HEK293T (cell line): ENCODE measurements at regions not wholly inside any gene's neighbourhood (a gene's known extent, or its start where the extent isn't known, plus 50 kb on each side); places are given as distances from the start of the nearest gene placed in this dataset.

Source experiments
- CTCF ChIA-PET: fragments of 350-600 bp; formaldehyde crosslinking; extraction: SDS; loops from one replicate; lab custom pipeline; 2021; ENCODE audit warnings: antibody characterized with exemption, inconsistent platforms; lab: Yijun Ruan, JAX
- POLR2A ChIA-PET: fragments of 350-600 bp; formaldehyde crosslinking; extraction: SDS; loops from one replicate; lab custom pipeline; 2020; ENCODE audit warnings: antibody characterized with exemption, inconsistent platforms; lab: Yijun Ruan, JAX
- DNase-seq: peaks from one replicate; pipeline ENCODE4 v3.0.0; 2012; ENCODE audit warnings: mixed read lengths; ENCODE audit errors: extremely low spot score
- ARNT ChIP-seq: fragments of 450-650 bp; IDR thresholded peaks from 2 replicates; pipeline ENCODE4 v1.6.1; 2017; ENCODE audit warnings: mild to moderate bottlenecking
- BHLHE40 ChIP-seq: fragments of 450-650 bp; IDR thresholded peaks from 2 replicates; pipeline ENCODE4 v1.6.1; 2016; ENCODE audit warnings: mild to moderate bottlenecking, moderate library complexity, borderline replicate concordance
- CTBP1 ChIP-seq: fragments of 450-650 bp; IDR thresholded peaks from 2 replicates; pipeline ENCODE4 v1.6.1; 2016; ENCODE audit warnings: borderline replicate concordance
- ELF4 ChIP-seq: fragments of 450-650 bp; IDR thresholded peaks from 2 replicates; pipeline ENCODE4 v1.6.1; 2017; ENCODE audit warnings: antibody characterized with exemption
- FOXA1 ChIP-seq: fragments of 450-650 bp; IDR thresholded peaks from 2 replicates; pipeline ENCODE4 v1.6.1; 2016; ENCODE audit warnings: mild to moderate bottlenecking
- FOXK2 ChIP-seq: fragments of 450-650 bp; IDR thresholded peaks from 2 replicates; pipeline ENCODE4 v1.6.1; 2016; ENCODE audit warnings: mild to moderate bottlenecking
- FOXM1 ChIP-seq: fragments of 450-650 bp; IDR thresholded peaks from 2 replicates; pipeline ENCODE4 v1.6.1; 2017; ENCODE audit warnings: mild to moderate bottlenecking, borderline replicate concordance
- HDGF ChIP-seq: fragments of 450-650 bp; IDR thresholded peaks from 2 replicates; pipeline ENCODE4 v1.6.1; 2017; ENCODE audit warnings: antibody characterized with exemption, borderline replicate concordance
- L3MBTL2 ChIP-seq: fragments of 450-650 bp; conservative IDR thresholded peaks from 2 replicates; pipeline ENCODE4 v1.6.1; 2016; ENCODE audit warnings: mild to moderate bottlenecking
- LEF1 ChIP-seq: fragments of 450-650 bp; IDR thresholded peaks from 2 replicates; pipeline ENCODE4 v1.6.1; 2017; ENCODE audit warnings: mild to moderate bottlenecking, borderline replicate concordance
- NFRKB ChIP-seq: fragments of 450-650 bp; IDR thresholded peaks from 2 replicates; pipeline ENCODE4 v1.6.1; 2016; ENCODE audit warnings: mild to moderate bottlenecking, moderate library complexity
- PKNOX1 ChIP-seq: fragments of 450-650 bp; IDR thresholded peaks from 2 replicates; pipeline ENCODE4 v1.6.1; 2016
- SP1 ChIP-seq: fragments of 450-650 bp; IDR thresholded peaks from 2 replicates; pipeline ENCODE4 v1.6.1; 2017
- SUZ12 ChIP-seq: fragments of 450-650 bp; IDR thresholded peaks from 2 replicates; pipeline ENCODE4 v1.6.1; 2016; ENCODE audit warnings: mild to moderate bottlenecking
- TARDBP ChIP-seq: fragments of 450-650 bp; IDR thresholded peaks from 2 replicates; pipeline ENCODE4 v1.6.1; 2016
- ZNF384 ChIP-seq: fragments of 450-650 bp; IDR thresholded peaks from 2 replicates; pipeline ENCODE4 v1.6.1; 2016

GRCh38 chr12:125890971-125891370 lies 825.7 kb downstream of the AACS start:
- TF ChIP-seq TARDBP: no peak
- TF ChIP-seq CTBP1: no peak
- TF ChIP-seq BHLHE40: no peak
- TF ChIP-seq NFRKB: no peak
- no peak for TF ChIP-seq FOXA1
- TF ChIP-seq ZNF384: no peak
- no peak for TF ChIP-seq SP1
- no peak for TF ChIP-seq LEF1
- no peak for TF ChIP-seq ARNT
- TF ChIP-seq FOXM1: no peak
- TF ChIP-seq PKNOX1: no peak
- TF ChIP-seq L3MBTL2: no peak
- TF ChIP-seq SUZ12: no peak
- CTCF ChIA-PET: no interaction called here

GRCh38 chr12:125892276-125892675 lies 827.0 kb downstream of the AACS start:
- TF ChIP-seq SUZ12: no peak
- TF ChIP-seq FOXK2: no peak
- TF ChIP-seq NFRKB: no peak
- no peak for TF ChIP-seq ZNF384
- TF ChIP-seq ELF4: no peak
- no peak for TF ChIP-seq SP1
- TF ChIP-seq HDGF: no peak
- TF ChIP-seq PKNOX1: no peak
- no peak for TF ChIP-seq FOXA1
- no peak for TF ChIP-seq L3MBTL2
- TF ChIP-seq TARDBP: no peak
- CTCF ChIA-PET: no interaction called here
- POLR2A ChIA-PET: no interaction called here

More at GRCh38 chr12:125890971-125891370, 825.7 kb downstream of the AACS start:
- POLR2A ChIA-PET: no interaction called here
- DNase-seq: no peak

GRCh38 chr12:125902991-125903390 lies 837.8 kb downstream of the AACS start:
- DNase-seq: no peak
- TF ChIP-seq SUZ12: no peak
- TF ChIP-seq HDGF: no peak
- no peak for TF ChIP-seq BHLHE40
- TF ChIP-seq FOXK2: no peak
- ChIA-PET POLR2A (no interaction called here), CTCF (no interaction called here)

More at GRCh38 chr12:125892276-125892675, 827.0 kb downstream of the AACS start:
- no peak for DNase-seq

GRCh38 chr12:125907351-125907750 lies 842.1 kb downstream of the AACS start:
- CTCF ChIA-PET: no interaction called here
- TF ChIP-seq ZNF384 (no peak), TARDBP (no peak), HDGF (no peak), SP1 (no peak), NFRKB (no peak), ARNT (no peak), PKNOX1 (no peak), FOXM1 (no peak), BHLHE40 (no peak), L3MBTL2 (no peak), CTBP1 (no peak), LEF1 (no peak), FOXA1 (no peak), ELF4 (no peak), FOXK2 (no peak), SUZ12 (no peak)
- POLR2A ChIA-PET: no interaction called here
- DNase-seq: no peak

- TF ChIP-seq FOXA1: no peak
- no peak for TF ChIP-seq PKNOX1
- TF ChIP-seq ZNF384: no peak
- no peak for TF ChIP-seq TARDBP
- no peak for TF ChIP-seq FOXM1
- no peak for TF ChIP-seq CTBP1
- TF ChIP-seq HDGF: no peak
- TF ChIP-seq SP1: no peak
- no peak for TF ChIP-seq SUZ12
- no peak for TF ChIP-seq NFRKB
- TF ChIP-seq LEF1: no peak
- no peak for TF ChIP-seq ARNT
- no peak for TF ChIP-seq L3MBTL2
- no peak for TF ChIP-seq BHLHE40
- no peak for TF ChIP-seq FOXK2
- no peak for TF ChIP-seq ELF4
- CTCF ChIA-PET: no interaction called here
- POLR2A ChIA-PET: no interaction called here
- no peak for DNase-seq
Measured at GRCh38 chr12:125919856-125920470, 854.7 kb downstream of the AACS start.

GRCh38 chr12:125922330-125922729 lies 857.1 kb downstream of the AACS start:
- ChIA-PET CTCF (no interaction called here), POLR2A (no interaction called here)
- TF ChIP-seq TARDBP (no peak), ARNT (no peak), L3MBTL2 (no peak), LEF1 (no peak), ELF4 (no peak), FOXK2 (no peak), NFRKB (no peak), PKNOX1 (no peak)
- no peak for DNase-seq
